HepG2 (cell line): ENCODE measurements at regions not wholly inside any gene's neighbourhood (a gene's known extent, or its start where the extent isn't known, plus 50 kb on each side); places are given as distances from the start of the nearest gene placed in this dataset.

Experiments
- GMEB1 ChIP-seq: sonication (generic); formaldehyde crosslinking; IDR thresholded peaks from 2 replicates; pipeline ENCODE4 v1.5.1; 2020; ENCODE audit warnings: missing genetic modification reagents, mild to moderate bottlenecking, borderline replicate concordance
- ZKSCAN8 ChIP-seq: IDR thresholded peaks from 2 replicates; pipeline ENCODE4 v1.6.1; 2016; ENCODE audit warnings: borderline replicate concordance, missing genetic modification reagents, missing compliant biosample characterization
- ZNF274 ChIP-seq: sonication (generic); formaldehyde crosslinking; IDR thresholded peaks from 2 replicates; pipeline ENCODE4 v1.5.1; 2020; ENCODE audit warnings: mild to moderate bottlenecking, missing genetic modification reagents
- TF ChIP-seq, protein P1 (sequence below): sonication (generic); formaldehyde crosslinking; IDR thresholded peaks from 2 replicates; pipeline ENCODE4 v1.8.1; 2023; ENCODE audit warnings: mild to moderate bottlenecking, inconsistent platforms, moderate library complexity, missing genetic modification reagents, borderline replicate concordance

GRCh38 chr2:8563814-8564474 lies 117.9 kb upstream of the ID2 start:
- no peak for TF ChIP-seq ZKSCAN8 (CRISPR knock-in tag)
- TF ChIP-seq, protein P1, sequence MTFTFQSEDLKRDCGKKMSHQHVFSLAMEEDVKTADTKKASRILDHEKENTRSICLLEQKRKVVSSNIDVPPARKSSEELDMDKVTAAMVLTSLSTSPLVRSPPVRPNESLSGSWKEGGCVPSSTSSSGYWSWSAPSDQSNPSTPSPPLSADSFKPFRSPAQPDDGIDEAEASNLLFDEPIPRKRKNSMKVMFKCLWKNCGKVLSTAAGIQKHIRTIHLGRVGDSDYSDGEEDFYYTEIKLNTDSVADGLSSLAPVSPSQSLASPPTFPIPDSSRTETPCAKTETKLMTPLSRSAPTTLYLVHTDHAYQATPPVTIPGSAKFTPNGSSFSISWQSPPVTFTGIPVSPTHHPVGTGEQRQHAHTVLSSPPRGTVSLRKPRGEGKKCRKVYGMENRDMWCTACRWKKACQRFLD, result no peak
- no peak for TF ChIP-seq ZNF274 (CRISPR knock-in tag)
- no peak for TF ChIP-seq GMEB1
